Mesendoderm (in vitro differentiated cells): ENCODE measurements at regions not wholly inside any gene's neighbourhood (a gene's known extent, or its start where the extent isn't known, plus 50 kb on each side); places are given as distances from the start of the nearest gene placed in this dataset.

ENCODE experiments used
- DNase-seq: peaks from one replicate; pipeline ENCODE4 v3.0.0; 2013
- H2AK5ac ChIP-seq: 2 replicates; pipeline ENCODE4 v1.6.1; 2013; ENCODE audit warnings: low read length, inconsistent platforms
- H2BK120ac ChIP-seq: 2 replicates; pipeline ENCODE4 v1.6.1; 2013; ENCODE audit warnings: low read depth, mild to moderate bottlenecking, low read length, moderate library complexity, mixed read lengths
- H2BK15ac ChIP-seq: replicated peaks from 2 replicates; pipeline ENCODE4 v1.6.1; 2013; ENCODE audit warnings: low read depth, mild to moderate bottlenecking, moderate library complexity
- H2BK5ac ChIP-seq: 2 replicates; pipeline ENCODE4 v1.6.1; 2013; ENCODE audit warnings: low read length, inconsistent platforms
- H3K18ac ChIP-seq: 2 replicates; pipeline ENCODE4 v1.6.1; 2013; ENCODE audit warnings: mild to moderate bottlenecking, low read length, mixed read lengths
- H3K23ac ChIP-seq: one replicate; pipeline ENCODE4 v1.6.1; 2013; ENCODE audit warnings: low read length
- H3K27ac ChIP-seq: 2 replicates; pipeline ENCODE4 v1.5.1; 2013; ENCODE audit warnings: low read depth, mild to moderate bottlenecking, inconsistent platforms, low read length, moderate library complexity
- H3K27me3 ChIP-seq: 2 replicates; pipeline ENCODE4 v1.6.1; 2013; ENCODE audit warnings: low read length, control low read depth, mild to moderate bottlenecking, inconsistent platforms; ENCODE audit not compliant: insufficient read depth, poor library complexity
- H3K36me3 ChIP-seq: 2 replicates; pipeline ENCODE4 v1.6.1; 2013; ENCODE audit warnings: low read length, inconsistent platforms; ENCODE audit not compliant: control insufficient read depth, insufficient read depth
- H3K4ac ChIP-seq: one replicate; pipeline ENCODE4 v1.6.1; 2013; ENCODE audit warnings: low read depth, mild to moderate bottlenecking, low read length, moderate library complexity
- H3K4me1 ChIP-seq: 2 replicates; pipeline ENCODE4 v1.6.1; 2013; ENCODE audit warnings: low read depth, low read length, inconsistent platforms; ENCODE audit not compliant: control insufficient read depth
- H3K4me2 ChIP-seq: 2 replicates; pipeline ENCODE4 v1.6.1; 2013; ENCODE audit warnings: low read length
- H3K4me3 ChIP-seq: 2 replicates; pipeline ENCODE4 v1.5.1; 2013; ENCODE audit warnings: mild to moderate bottlenecking, low read length
- H3K56ac ChIP-seq: one replicate; pipeline ENCODE4 v1.6.1; 2013; ENCODE audit warnings: low read length
- H3K79me1 ChIP-seq: 2 replicates; pipeline ENCODE4 v1.6.1; 2013; ENCODE audit warnings: low read length, inconsistent platforms
- H3K79me2 ChIP-seq: 2 replicates; pipeline ENCODE4 v1.6.1; 2013; ENCODE audit warnings: mild to moderate bottlenecking, low read length; ENCODE audit not compliant: control insufficient read depth, insufficient read depth
- H3K9ac ChIP-seq: 2 replicates; pipeline ENCODE4 v1.6.1; 2013; ENCODE audit warnings: low read length, inconsistent platforms
- H4K5ac ChIP-seq: one replicate; pipeline ENCODE4 v1.6.1; 2013; ENCODE audit warnings: low read length
- H4K8ac ChIP-seq: one replicate; pipeline ENCODE4 v1.6.1; 2013; ENCODE audit warnings: low read depth, mild to moderate bottlenecking, control low read depth, low read length, moderate library complexity
- WGBS: extraction: QIAGEN DNeasy Blood & Tissue Kit; methylation state at CpG from one replicate; pipeline ENCODE4 v1.1.7; 2013; ENCODE audit warnings: low lambda C conversion rate, missing lambda C conversion rate; ENCODE audit not compliant: insufficient coverage; ENCODE audit errors: extremely low coverage; 5-methylcytosine and 5-hydroxymethylcytosine counted together

GRCh38 chr16:35200662-35201061 lies 1741.2 kb downstream of the TP53TG3F start:
- H4K5ac ChIP-seq = no peak overlapping the region
- DNase-seq = no peak
- H2BK5ac ChIP-seq = no peak overlapping the region
- H3K4ac ChIP-seq = no peak overlapping the region
- H2AK5ac ChIP-seq = no peak overlapping the region
- H3K79me1 ChIP-seq = no peaks in the 10 kb centered on the region
- no CpG with 5 or more reads among the region's 1 CpG for WGBS
- H3K56ac ChIP-seq = no peak overlapping the region
- no peak overlapping the region for H4K8ac ChIP-seq
- H3K18ac ChIP-seq = no peak overlapping the region
- no peaks in the 10 kb centered on the region for H3K79me2 ChIP-seq
- H3K4me1 ChIP-seq = no peaks in the 10 kb centered on the region
- H3K27ac ChIP-seq = no peak overlapping the region
- H3K23ac ChIP-seq = no peak overlapping the region
- no peak overlapping the region for H3K4me2 ChIP-seq
- no peak overlapping the region for H2BK15ac ChIP-seq
- no peaks in the 10 kb centered on the region for H3K27me3 ChIP-seq
- no peak overlapping the region for H3K4me3 ChIP-seq
- H3K36me3 ChIP-seq = no peaks in the 10 kb centered on the region
- H2BK120ac ChIP-seq = no peak overlapping the region
- no peak overlapping the region for H3K9ac ChIP-seq

GRCh38 chr16:35201151-35201550 lies 1741.7 kb downstream of the TP53TG3F start:
- Histone ChIP-seq H3K4ac (no peak overlapping the region), H3K79me2 (no peaks in the 10 kb centered on the region), H3K36me3 (no peaks in the 10 kb centered on the region), H3K27ac (no peak overlapping the region), H3K9ac (no peak overlapping the region), H3K18ac (no peak overlapping the region), H3K4me2 (no peak overlapping the region), H2BK5ac (no peak overlapping the region), H3K27me3 (no peaks in the 10 kb centered on the region), H4K5ac (no peak overlapping the region), H3K4me3 (no peak overlapping the region), H2AK5ac (no peak overlapping the region), H3K56ac (no peak overlapping the region), H2BK15ac (no peak overlapping the region), H3K79me1 (no peaks in the 10 kb centered on the region), H3K23ac (no peak overlapping the region), H3K4me1 (no peaks in the 10 kb centered on the region), H4K8ac (no peak overlapping the region), H2BK120ac (no peak overlapping the region)
- no peak for DNase-seq
- WGBS = no CpG with 5 or more reads among the region's 5 CpGs

GRCh38 chr16:35203636-35204035 lies 1744.2 kb downstream of the TP53TG3F start:
- no peak overlapping the region for H2BK120ac ChIP-seq
- no peak overlapping the region for H4K5ac ChIP-seq
- no peak overlapping the region for H3K56ac ChIP-seq
- no peak overlapping the region for H3K4me3 ChIP-seq
- no peaks in the 10 kb centered on the region for H3K27me3 ChIP-seq
- no peak overlapping the region for H3K4me2 ChIP-seq
- H3K36me3 ChIP-seq = no peaks in the 10 kb centered on the region
- no peak overlapping the region for H3K27ac ChIP-seq
- H3K79me1 ChIP-seq = no peaks in the 10 kb centered on the region
- H3K23ac ChIP-seq = no peak overlapping the region
- no peak overlapping the region for H3K4ac ChIP-seq
- H3K79me2 ChIP-seq = no peaks in the 10 kb centered on the region
- H3K9ac ChIP-seq = no peak overlapping the region
- no peaks in the 10 kb centered on the region for H3K4me1 ChIP-seq
- no peak for DNase-seq
- no peak overlapping the region for H2BK15ac ChIP-seq
- no CpG with 5 or more reads among the region's 2 CpGs for WGBS
- H3K18ac ChIP-seq = no peak overlapping the region
- H2BK5ac ChIP-seq = no peak overlapping the region
- no peak overlapping the region for H2AK5ac ChIP-seq
- no peak overlapping the region for H4K8ac ChIP-seq

GRCh38 chr16:35207059-35207999 lies 1747.9 kb downstream of the TP53TG3F start:
- no peaks in the 10 kb centered on the region for H3K27me3 ChIP-seq
- H4K8ac ChIP-seq = no peak overlapping the region
- H2BK5ac ChIP-seq = no peak overlapping the region
- H3K27ac ChIP-seq = no peak overlapping the region
- H3K23ac ChIP-seq = no peak overlapping the region
- no peak overlapping the region for H2BK120ac ChIP-seq
- no peak overlapping the region for H4K5ac ChIP-seq
- H3K4me1 ChIP-seq = no peaks in the 10 kb centered on the region
- H3K4me3 ChIP-seq = no peak overlapping the region
- whole genome bisulfite sequencing = no CpG with 5 or more reads among the region's 54 CpGs
- no peak for DNase-seq
- no peak overlapping the region for H3K56ac ChIP-seq
- H3K9ac ChIP-seq = no peak overlapping the region
- no peak overlapping the region for H2BK15ac ChIP-seq
- no peak overlapping the region for H3K18ac ChIP-seq
- H3K4me2 ChIP-seq = no peak overlapping the region
- no peaks in the 10 kb centered on the region for H3K36me3 ChIP-seq
- no peak overlapping the region for H3K4ac ChIP-seq
- H3K79me1 ChIP-seq = no peaks in the 10 kb centered on the region
- H3K79me2 ChIP-seq = no peaks in the 10 kb centered on the region
- H2AK5ac ChIP-seq = no peak overlapping the region

- Histone ChIP-seq H2BK120ac (no peak overlapping the region), H3K79me1 (no peaks in the 10 kb centered on the region), H3K4me1 (no peaks in the 10 kb centered on the region), H3K4ac (no peak overlapping the region), H3K18ac (no peak overlapping the region), H3K56ac (no peak overlapping the region), H2AK5ac (no peak overlapping the region), H3K79me2 (no peaks in the 10 kb centered on the region), H3K4me3 (no peak overlapping the region), H2BK5ac (no peak overlapping the region), H3K27me3 (no peaks in the 10 kb centered on the region), H4K5ac (no peak overlapping the region), H2BK15ac (no peak overlapping the region), H3K9ac (no peak overlapping the region), H4K8ac (no peak overlapping the region), H3K36me3 (no peaks in the 10 kb centered on the region), H3K27ac (no peak overlapping the region), H3K23ac (no peak overlapping the region), H3K4me2 (no peak overlapping the region)
- DNase-seq = no peak
- WGBS = no CpG with 5 or more reads among the region's 35 CpGs
Measured at GRCh38 chr16:35208001-35208935, 1748.9 kb downstream of the TP53TG3F start.
